Ovary (tissue), 7 donors: ENCODE measurements at regions not wholly inside any gene's neighbourhood (a gene's known extent, or its start where the extent isn't known, plus 50 kb on each side); places are given as distances from the start of the nearest gene placed in this dataset.

ENCODE experiments used
- DNase-seq, 5 donors: peaks; one replicate each; pipeline ENCODE4 v3.0.0-alpha.2; 2019 to 2020
- H3K27ac ChIP-seq, 2 donors: fragments of 200-600 bp; one replicate each; pipeline versions ENCODE4 v1.5.1 to v1.8.0; 2019 to 2022
- H3K27me3 ChIP-seq: fragments of 200-600 bp; one replicate; pipeline ENCODE4 v1.8.0; 2022
- H3K36me3 ChIP-seq: fragments of 200-600 bp; sonication (generic); one replicate; pipeline ENCODE4 v1.5.1; 2019
- H3K4me1 ChIP-seq: one replicate; pipeline ENCODE4 v1.8.1; 2013; ENCODE audit warnings: mild to moderate bottlenecking, moderate library complexity; ENCODE audit not compliant: insufficient read depth
- H3K4me3 ChIP-seq: fragments of 200-600 bp; sonication (generic); one replicate; pipeline ENCODE4 v1.5.1; 2017
- H3K9me3 ChIP-seq, 2 donors: fragments of 200-600 bp in 1 of 2; sonication (generic) in 1 of 2; one replicate each; pipeline versions ENCODE4 v1.5.1 to v1.8.1; 2013 to 2019; ENCODE audit warnings: mild to moderate bottlenecking in 1 of 2, moderate library complexity in 1 of 2
- CTCF ChIP-seq, 3 donors: fragments of 450-650 bp in 2 of 3; fragments of 200-600 bp in 1 of 3; IDR thresholded peaks; one replicate each; pipeline versions ENCODE4 v1.5.1 to v1.8.0; 2016 to 2022; ENCODE audit warnings: antibody characterized with exemption in 3 of 3, mild to moderate bottlenecking in 1 of 3
- EP300 ChIP-seq: sonication (generic); formaldehyde crosslinking; IDR thresholded peaks from one replicate; pipeline ENCODE4 v1.6.1; 2017; ENCODE audit warnings: antibody characterized with exemption
- POLR2A ChIP-seq: fragments of 450-650 bp; IDR thresholded peaks from one replicate; pipeline ENCODE4 v1.6.1; 2017; ENCODE audit warnings: antibody characterized with exemption, mild to moderate bottlenecking, moderate library complexity
- WGBS, 3 donors: extraction: QIAGEN DNeasy Blood & Tissue Kit in 1 of 3; methylation state at CpG; one replicate each; pipeline versions ENCODE4 v1.1.5 to v1.1.7; 2013 to 2017; 5-methylcytosine and 5-hydroxymethylcytosine counted together
- intact Hi-C, 4 donors: fragments of 100-400 bp; cut with DNase I; formaldehyde crosslinking; loops; one replicate each; pipeline versions ENCODE4 v1.11.0 to v1.15.1; 2022 to 2023
- donor health status: DM: no; HTN: no; CAD: no; lungs with moderate emphysema.
- donor health status: DM: no; HTN: no; CAD: no.
- donor health status: Bipolar disorder and iron deficiency.
- donor health status: DM: no; HTN: no; CAD: no.
- donor health status: DM: yes; HTN: yes; CAD: no.

- TF ChIP-seq POLR2A (no peak), EP300 (no peak), CTCF (IDR thresholded peaks at IDR 0.05) (no peak)
- H3K27ac ChIP-seq, result no peak overlapping the region
- H3K4me3 ChIP-seq, result no peak overlapping the region
- intact Hi-C loops, result loop anchor here in 1 of 4 donors (5.0 kb wide), 1 partner anchor 1952 kb away; no protein-coding TSS in a partner anchor
- no peaks in the 10 kb centered on the region for H3K27me3 ChIP-seq
- no peaks in the 10 kb centered on the region for H3K9me3 ChIP-seq
- 94 to 96% (median 94%) methylated on average over 4 of the region's 4 CpGs for WGBS, 3 donors
- no peak for DNase-seq
- H3K4me1 ChIP-seq, result no peaks in the 10 kb centered on the region
- H3K36me3 ChIP-seq, result no peaks in the 10 kb centered on the region
These were observed 809.2 kb upstream of the ZNF608 start for GRCh38 chr5:125555591-125555990.

- no peaks in the 10 kb centered on the region for H3K36me3 ChIP-seq
- intact Hi-C loops, result loop anchor here in 1 of 4 donors (5.0 kb wide), 1 partner anchor 1949 kb away; no protein-coding TSS in a partner anchor
- TF ChIP-seq CTCF (IDR thresholded peaks at IDR 0.05) (no peak), POLR2A (no peak), EP300 (no peak)
- 95 to 99% (median 96%) methylated on average over 1 of the region's 1 CpG for WGBS, 3 donors
- H3K4me3 ChIP-seq, result no peak overlapping the region
- no peak for DNase-seq
- no peak overlapping the region for H3K27ac ChIP-seq
- H3K9me3 ChIP-seq, result no peaks in the 10 kb centered on the region
- H3K4me1 ChIP-seq, result no peaks in the 10 kb centered on the region
- no peaks in the 10 kb centered on the region for H3K27me3 ChIP-seq
These were observed 811.6 kb upstream of the ZNF608 start for GRCh38 chr5:125558016-125558415.

- H3K4me3 ChIP-seq, result no peak overlapping the region
- 77 to 89% (median 78%) methylated on average over 3 of the region's 3 CpGs for WGBS, 3 donors
- no peaks in the 10 kb centered on the region for H3K36me3 ChIP-seq
- TF ChIP-seq EP300 (no peak), POLR2A (no peak), CTCF (IDR thresholded peaks at IDR 0.05) (no peak)
- no peaks in the 10 kb centered on the region for H3K4me1 ChIP-seq
- no peak overlapping the region for H3K27ac ChIP-seq
- H3K27me3 ChIP-seq, result no peaks in the 10 kb centered on the region
- no peak for DNase-seq
- H3K9me3 ChIP-seq, result no peaks in the 10 kb centered on the region
- intact Hi-C loops, result loop anchor here in 1 of 4 donors (5.0 kb wide), 1 partner anchor 1949 kb away; no protein-coding TSS in a partner anchor
These were observed 812.0 kb upstream of the ZNF608 start for GRCh38 chr5:125558466-125558865.

GRCh38 chr5:125559296-125559695, 812.9 kb upstream of the ZNF608 start:
- no peaks in the 10 kb centered on the region for H3K9me3 ChIP-seq
- H3K4me3 ChIP-seq, result no peak overlapping the region
- H3K4me1 ChIP-seq, result no peaks in the 10 kb centered on the region
- no peak overlapping the region for H3K27ac ChIP-seq
- no peaks in the 10 kb centered on the region for H3K36me3 ChIP-seq
- intact Hi-C loops, result loop anchor here in 1 of 4 donors (5.0 kb wide), 1 partner anchor 1948 kb away; no protein-coding TSS in a partner anchor
- 9 to 14% (median 11%) methylated on average over 2 of the region's 2 CpGs for WGBS, 3 donors
- H3K27me3 ChIP-seq, result no peaks in the 10 kb centered on the region
- no peak for DNase-seq
- TF ChIP-seq EP300, result no peak
- TF ChIP-seq CTCF (IDR thresholded peaks at IDR 0.05), result no peak
- TF ChIP-seq POLR2A, result no peak
